ENCODE measurements at regions not wholly inside any gene's neighbourhood (a gene's known extent, or its start where the extent isn't known, plus 50 kb on each side); places are given as distances from the start of the nearest gene placed in this dataset.
"Not testable (repeated sequence)": the region's sequence is repeated elsewhere in the genome, so short reads cannot be mapped to it uniquely, and the experiment has no call there.

- TF ChIP-seq CTCF (IDR thresholded peaks at IDR 0.05; ENCODE audit: unreplicated experiment) = no peak
- Mint-ChIP-seq H3K27ac (ENCODE audit: unreplicated experiment) (no peak overlapping the region), H3K4me3 (ENCODE audit: unreplicated experiment) (no peak overlapping the region), H3K36me3 (ENCODE audit: low read depth, unreplicated experiment) (no peaks in the 10 kb centered on the region), H3K4me1 (ENCODE audit: unreplicated experiment) (peaks cover 2% of the 10 kb centered on the region), H3K27me3 (ENCODE audit: unreplicated experiment) (no peaks in the 10 kb centered on the region), H3K9me3 (ENCODE audit: unreplicated experiment) (no peaks in the 10 kb centered on the region)
- DNase-seq (ENCODE audit: low spot score) = no peak
These were observed 55.1 kb upstream of the FRMD6 start for GRCh38 chr14:51596488-51597117.

GRCh38 chr14:51597261-51598001 is 54.3 kb upstream of the FRMD6 start:
- H3K27ac Mint-ChIP-seq (ENCODE audit: unreplicated experiment) = no peak overlapping the region
- no peak overlapping the region for H3K4me3 Mint-ChIP-seq (ENCODE audit: unreplicated experiment)
- DNase-seq (ENCODE audit: low spot score) = no peak
- H3K27me3 Mint-ChIP-seq (ENCODE audit: unreplicated experiment) = no peaks in the 10 kb centered on the region
- peaks cover 2% of the 10 kb centered on the region for H3K4me1 Mint-ChIP-seq (ENCODE audit: unreplicated experiment)
- H3K36me3 Mint-ChIP-seq (ENCODE audit: low read depth, unreplicated experiment) = no peaks in the 10 kb centered on the region
- TF ChIP-seq CTCF (IDR thresholded peaks at IDR 0.05; ENCODE audit: unreplicated experiment) = no peak
- H3K9me3 Mint-ChIP-seq (ENCODE audit: unreplicated experiment) = no peaks in the 10 kb centered on the region

GRCh38 chr14:51598924-51599600 is 52.6 kb upstream of the FRMD6 start:
- H3K9me3 Mint-ChIP-seq (ENCODE audit: unreplicated experiment); H3K4me3 Mint-ChIP-seq (ENCODE audit: unreplicated experiment); DNase-seq (ENCODE audit: low spot score); H3K27me3 Mint-ChIP-seq (ENCODE audit: unreplicated experiment); H3K27ac Mint-ChIP-seq (ENCODE audit: unreplicated experiment); H3K4me1 Mint-ChIP-seq (ENCODE audit: unreplicated experiment); H3K36me3 Mint-ChIP-seq (ENCODE audit: low read depth, unreplicated experiment): not testable (repeated sequence)

- Mint-ChIP-seq H3K27me3 (ENCODE audit: unreplicated experiment) (no peaks in the 10 kb centered on the region), H3K36me3 (ENCODE audit: low read depth, unreplicated experiment) (no peaks in the 10 kb centered on the region), H3K4me3 (ENCODE audit: unreplicated experiment) (no peak overlapping the region), H3K27ac (ENCODE audit: unreplicated experiment) (no peak overlapping the region), H3K4me1 (ENCODE audit: unreplicated experiment) (peaks cover 2% of the 10 kb centered on the region), H3K9me3 (ENCODE audit: unreplicated experiment) (no peaks in the 10 kb centered on the region)
- no peak for DNase-seq (ENCODE audit: low spot score)
- no peak for TF ChIP-seq CTCF (IDR thresholded peaks at IDR 0.05; ENCODE audit: unreplicated experiment)
These were observed 51.1 kb upstream of the FRMD6 start for GRCh38 chr14:51600658-51601057.

Data from endothelial cell (in vitro differentiated cells).